ENCODE measurements at regions not wholly inside any gene's neighbourhood (a gene's known extent, or its start where the extent isn't known, plus 50 kb on each side); places are given as distances from the start of the nearest gene placed in this dataset.

DNA sequence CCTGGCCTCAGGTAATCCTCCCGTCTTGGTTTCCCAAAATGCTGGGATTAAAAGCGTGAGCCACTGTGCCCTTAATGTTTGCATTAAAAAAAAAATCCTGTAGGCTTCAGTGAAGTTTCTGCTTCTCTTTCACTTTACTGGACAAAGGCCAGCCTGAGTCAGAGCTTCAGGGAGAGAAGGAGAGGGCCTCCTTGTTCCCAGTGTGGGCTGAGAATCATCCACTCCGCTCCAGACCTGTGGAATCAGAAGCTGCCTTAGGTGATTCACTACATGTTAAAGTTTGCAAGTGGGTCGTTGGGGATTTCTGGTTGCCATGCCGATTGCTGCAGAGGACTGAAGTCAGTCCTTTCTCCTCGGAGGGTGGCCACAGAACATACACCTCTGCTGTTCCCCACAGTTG is 113.3 kb upstream of the EEF1E1 start:
- no peaks in the 10 kb centered on the region for H3K36me3 ChIP-seq (ENCODE audit: low read depth)
- no peaks in the 10 kb centered on the region for H3K4me1 ChIP-seq (ENCODE audit: low read depth)
- H3K9me3 ChIP-seq: no peaks in the 10 kb centered on the region
- DNase-seq: no peak
- no peak for ATAC-seq
- no peak overlapping the region for H3K4me3 ChIP-seq
- intact Hi-C loops (cut with DNase I, micrococcal nuclease): loop anchor here in 1 of 2 donors (5.0 kb wide), 1 partner anchor 83 kb away; no protein-coding TSS in a partner anchor
- TF ChIP-seq, protein P1, sequence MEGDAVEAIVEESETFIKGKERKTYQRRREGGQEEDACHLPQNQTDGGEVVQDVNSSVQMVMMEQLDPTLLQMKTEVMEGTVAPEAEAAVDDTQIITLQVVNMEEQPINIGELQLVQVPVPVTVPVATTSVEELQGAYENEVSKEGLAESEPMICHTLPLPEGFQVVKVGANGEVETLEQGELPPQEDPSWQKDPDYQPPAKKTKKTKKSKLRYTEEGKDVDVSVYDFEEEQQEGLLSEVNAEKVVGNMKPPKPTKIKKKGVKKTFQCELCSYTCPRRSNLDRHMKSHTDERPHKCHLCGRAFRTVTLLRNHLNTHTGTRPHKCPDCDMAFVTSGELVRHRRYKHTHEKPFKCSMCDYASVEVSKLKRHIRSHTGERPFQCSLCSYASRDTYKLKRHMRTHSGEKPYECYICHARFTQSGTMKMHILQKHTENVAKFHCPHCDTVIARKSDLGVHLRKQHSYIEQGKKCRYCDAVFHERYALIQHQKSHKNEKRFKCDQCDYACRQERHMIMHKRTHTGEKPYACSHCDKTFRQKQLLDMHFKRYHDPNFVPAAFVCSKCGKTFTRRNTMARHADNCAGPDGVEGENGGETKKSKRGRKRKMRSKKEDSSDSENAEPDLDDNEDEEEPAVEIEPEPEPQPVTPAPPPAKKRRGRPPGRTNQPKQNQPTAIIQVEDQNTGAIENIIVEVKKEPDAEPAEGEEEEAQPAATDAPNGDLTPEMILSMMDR (IDR thresholded peaks at IDR 0.05): no peak

DNA sequence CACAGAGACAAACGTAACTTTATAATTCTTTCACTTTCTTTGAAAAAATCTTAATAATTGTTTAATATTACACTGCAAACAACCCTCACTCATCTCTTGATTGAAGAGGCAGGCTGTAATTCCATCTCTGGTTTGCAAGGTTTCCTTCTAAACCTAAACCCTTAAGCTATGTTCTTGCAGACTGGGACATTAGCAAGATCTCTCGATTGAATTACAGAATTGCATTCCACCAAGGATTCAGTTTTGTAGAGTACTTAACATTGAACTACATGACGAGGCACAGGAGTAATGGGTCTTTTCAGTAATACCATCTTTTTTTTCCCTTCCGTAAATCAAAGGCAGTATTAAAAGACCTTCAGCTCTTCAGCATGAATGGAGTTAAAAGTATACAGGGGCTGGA is 111.6 kb upstream of the EEF1E1 start:
- Histone ChIP-seq H3K4me1 (ENCODE audit: low read depth) (no peaks in the 10 kb centered on the region), H3K36me3 (ENCODE audit: low read depth) (no peaks in the 10 kb centered on the region), H3K9me3 (no peaks in the 10 kb centered on the region), H3K4me3 (no peak overlapping the region)
- ATAC-seq (no peak), DNase-seq (no peak)
- TF ChIP-seq, protein P1 (IDR thresholded peaks at IDR 0.05): no peak
- intact Hi-C loops (cut with DNase I, micrococcal nuclease): no loop called here

DNA sequence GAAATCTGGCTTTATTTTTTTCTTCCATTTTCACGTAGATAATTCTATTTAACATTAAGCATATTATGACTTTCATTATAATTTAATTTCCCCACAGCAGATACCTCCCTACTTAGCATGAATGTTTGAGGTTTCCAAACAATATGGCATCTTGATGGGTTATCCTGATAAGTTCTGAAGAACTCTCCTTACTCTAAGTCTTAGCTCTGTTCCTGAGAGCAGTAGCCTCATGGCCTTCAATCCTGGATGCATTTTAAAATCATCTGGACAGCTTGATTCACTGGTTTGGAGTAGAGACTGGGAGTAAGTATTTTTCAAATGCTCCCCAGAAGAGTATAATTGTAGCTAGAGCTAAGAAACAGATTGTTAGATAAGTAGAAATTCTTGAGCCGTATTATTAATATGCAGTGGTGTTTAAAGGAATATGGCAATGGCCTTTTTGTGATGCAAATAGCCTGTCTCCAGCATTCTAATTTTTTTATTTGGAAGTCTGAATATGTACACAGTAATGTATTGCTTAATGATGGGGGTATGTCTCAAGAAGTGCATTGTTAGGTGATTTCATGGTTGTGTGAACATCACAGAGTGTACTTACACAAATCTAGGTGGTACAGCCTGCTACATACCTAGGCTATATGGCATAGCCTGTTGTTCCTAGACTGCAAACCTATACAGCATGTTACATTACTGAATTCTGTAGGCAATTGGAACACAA is 110.5 kb upstream of the EEF1E1 start:
- intact Hi-C loops (cut with DNase I, micrococcal nuclease): no loop called here
- no peak overlapping the region for H3K4me3 ChIP-seq
- TF ChIP-seq, protein P1 (IDR thresholded peaks at IDR 0.05): no peak
- ATAC-seq (no peak), DNase-seq (no peak)
- H3K4me1 ChIP-seq (ENCODE audit: low read depth): no peaks in the 10 kb centered on the region
- H3K9me3 ChIP-seq: no peaks in the 10 kb centered on the region
- H3K36me3 ChIP-seq (ENCODE audit: low read depth): no peaks in the 10 kb centered on the region

- Histone ChIP-seq H3K4me1 (ENCODE audit: low read depth) (no peaks in the 10 kb centered on the region), H3K36me3 (ENCODE audit: low read depth) (no peaks in the 10 kb centered on the region), H3K4me3 (no peak overlapping the region), H3K9me3 (no peaks in the 10 kb centered on the region)
- TF ChIP-seq, protein P1 (IDR thresholded peaks at IDR 0.05): no peak
- intact Hi-C loops (cut with DNase I, micrococcal nuclease): no loop called here
- ATAC-seq (no peak), DNase-seq (no peak)
These were observed 105.5 kb upstream of the EEF1E1 start for GRCh38 chr6:8207869-8208191.

DNA sequence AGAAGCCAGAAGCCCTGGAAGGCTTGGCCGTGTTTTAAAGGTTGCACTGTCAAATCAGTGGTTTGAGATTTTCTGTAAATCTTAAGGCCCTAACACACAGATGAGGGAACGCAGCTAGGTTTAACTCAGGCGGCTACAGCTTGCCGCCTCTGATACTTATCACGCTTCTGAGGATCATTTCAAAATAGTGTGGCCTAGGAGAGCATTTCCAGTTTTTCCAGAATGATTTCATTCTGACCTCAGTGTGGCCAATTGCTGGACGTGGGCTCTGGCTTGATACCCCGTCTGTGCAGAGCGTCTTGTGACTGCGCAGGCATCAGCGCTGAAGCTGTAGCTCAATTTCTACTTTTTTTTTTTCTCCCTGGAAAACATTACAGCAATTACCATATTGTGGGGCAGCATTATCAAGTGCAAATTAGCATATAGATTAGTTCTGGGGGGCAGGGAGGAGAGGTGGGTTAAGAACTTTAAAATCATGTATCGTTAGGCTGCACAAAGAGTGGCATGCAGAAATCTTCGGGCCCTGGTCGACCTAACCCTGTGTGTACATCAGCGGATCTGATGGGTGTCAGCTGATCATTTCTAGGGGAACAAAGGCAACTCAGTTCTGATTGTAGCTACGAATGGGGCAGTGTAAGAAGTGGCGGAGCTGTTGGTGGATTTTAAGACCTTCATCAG is 105.0 kb upstream of the EEF1E1 start:
- no peak overlapping the region for H3K4me3 ChIP-seq
- H3K4me1 ChIP-seq (ENCODE audit: low read depth): no peaks in the 10 kb centered on the region
- intact Hi-C loops (cut with DNase I, micrococcal nuclease): no loop called here
- DNase-seq: no peak
- no peak for ATAC-seq
- no peaks in the 10 kb centered on the region for H3K9me3 ChIP-seq
- TF ChIP-seq, protein P1 (IDR thresholded peaks at IDR 0.05): no peak
- no peaks in the 10 kb centered on the region for H3K36me3 ChIP-seq (ENCODE audit: low read depth)

All from mucosa of descending colon (tissue), 3 donors.